Inflammatory macrophage treated with lipopolysaccharide for 1 hour (primary cell): ENCODE measurements at regions not wholly inside any gene's neighbourhood (a gene's known extent, or its start where the extent isn't known, plus 50 kb on each side); places are given as distances from the start of the nearest gene placed in this dataset.
A peak's percentile ranks its signal among the peaks of the same experiment; 100 is the strongest.

Experiments
- DNase-seq, 2 donors: peaks; one replicate each; pipeline ENCODE4 v3.0.0-alpha.2; 2020 to 2022

DNA sequence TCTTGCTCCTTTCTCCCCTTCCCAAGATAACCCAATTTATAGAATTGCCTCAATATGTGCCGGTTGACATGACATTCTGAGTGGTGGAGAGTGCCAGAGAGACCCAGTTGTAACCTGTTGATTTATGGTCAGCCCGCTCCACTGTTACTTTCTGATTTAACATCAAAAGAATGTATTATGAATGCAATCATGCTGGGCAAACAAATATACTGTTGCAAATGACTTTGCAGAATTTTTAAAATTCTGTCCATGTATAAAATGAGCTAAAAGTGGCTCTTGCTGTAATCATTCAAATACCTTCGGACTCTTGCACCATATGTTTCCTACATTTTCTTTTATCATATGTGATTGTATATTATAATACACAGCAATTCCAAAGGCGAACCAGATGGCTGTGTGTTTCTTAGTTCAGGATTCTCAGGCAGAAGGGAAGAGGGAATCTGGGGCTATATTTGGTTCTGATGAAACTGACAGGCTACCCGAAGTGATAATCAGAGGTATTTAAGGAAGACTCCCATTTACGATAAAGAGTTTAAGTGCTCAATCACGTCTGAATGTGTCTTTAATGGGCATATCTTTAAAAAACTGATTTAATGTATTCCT lies 131.7 kb downstream of the CLCN4 start:
- no peak for DNase-seq

DNA sequence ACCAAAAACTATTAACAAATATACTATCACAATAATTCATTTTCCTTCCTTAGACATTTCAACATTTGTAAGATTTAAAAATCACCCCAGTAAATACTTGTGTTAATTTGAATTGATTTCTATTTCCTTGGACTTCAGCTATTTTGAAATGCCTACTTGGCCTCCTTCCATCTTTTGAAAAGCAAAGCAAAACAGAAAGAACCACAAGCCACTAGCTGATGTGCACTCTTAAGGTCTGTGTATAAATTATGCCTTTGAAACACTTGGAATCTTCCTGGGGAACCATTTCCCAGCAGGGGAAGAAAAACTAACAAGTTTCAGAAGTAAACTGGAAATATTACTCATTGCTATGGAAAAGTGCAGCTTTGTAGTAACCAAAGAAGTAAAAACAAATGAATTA lies 139.8 kb downstream of the CLCN4 start:
- no peak for DNase-seq

DNA sequence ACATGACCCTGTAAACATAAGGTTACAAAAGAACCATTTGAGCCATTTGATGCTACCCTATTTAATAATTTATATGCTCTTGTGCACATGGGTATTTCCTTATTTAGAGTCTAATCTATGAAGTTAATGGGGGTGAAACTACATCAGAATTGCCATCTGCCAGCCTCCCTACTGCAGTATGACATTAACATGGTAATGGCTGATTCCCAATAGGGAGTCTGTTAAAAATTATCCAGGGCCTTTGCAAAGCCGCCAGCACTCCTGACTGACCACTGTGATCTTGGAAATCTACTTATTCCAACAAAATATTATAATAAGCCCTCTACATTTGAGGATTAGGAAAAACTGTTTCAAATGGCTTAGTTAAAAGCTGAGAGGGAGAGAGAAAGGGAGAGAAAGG lies 153.7 kb downstream of the CLCN4 start:
- no peak for DNase-seq

DNA sequence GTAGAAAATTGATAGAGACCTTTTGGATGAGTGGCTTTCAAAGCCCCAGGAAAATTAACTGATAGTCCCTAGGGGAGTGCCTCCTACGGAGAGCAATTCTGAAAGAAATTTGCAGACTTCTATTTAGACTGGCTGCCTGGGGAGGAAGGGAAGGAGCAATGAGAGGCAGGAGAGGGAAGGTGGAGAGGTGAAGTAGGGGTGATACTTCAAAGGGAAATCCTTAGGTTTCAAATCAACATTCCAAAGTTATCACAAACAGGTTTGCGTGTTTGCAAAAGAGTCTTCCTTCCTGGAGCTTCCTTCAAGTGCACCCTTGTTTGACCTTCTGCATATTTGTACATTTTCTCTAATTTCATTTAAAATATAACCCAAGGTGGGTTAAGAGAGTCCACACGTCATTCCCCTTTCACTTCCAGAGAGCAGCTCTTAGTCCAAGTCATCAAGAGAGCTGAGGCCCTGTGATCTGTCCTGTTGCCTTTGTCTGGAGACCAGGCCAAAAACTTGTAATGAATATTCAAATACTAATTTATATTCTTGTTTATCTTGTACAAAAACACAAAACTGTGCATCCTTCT lies 157.8 kb downstream of the CLCN4 start:
- no peak for DNase-seq

DNA sequence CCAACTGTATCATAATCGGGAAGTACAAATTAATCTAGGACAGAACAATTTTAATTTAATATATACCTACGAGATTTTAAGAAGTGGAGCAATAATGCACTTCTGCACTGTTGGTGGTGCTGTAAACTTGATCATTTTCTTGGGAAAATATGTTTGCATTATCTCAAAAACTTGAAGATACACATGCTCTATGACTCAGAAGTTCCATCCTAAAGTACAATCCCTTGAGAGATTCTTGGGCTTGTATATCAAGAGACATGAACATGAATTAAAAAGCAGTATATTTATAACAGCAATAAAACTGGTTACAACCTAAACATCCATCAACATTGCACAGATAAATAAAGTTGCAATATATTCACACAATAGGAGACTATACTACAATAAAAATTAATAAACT lies 168.8 kb downstream of the CLCN4 start:
- DNase-seq: no peak

DNA sequence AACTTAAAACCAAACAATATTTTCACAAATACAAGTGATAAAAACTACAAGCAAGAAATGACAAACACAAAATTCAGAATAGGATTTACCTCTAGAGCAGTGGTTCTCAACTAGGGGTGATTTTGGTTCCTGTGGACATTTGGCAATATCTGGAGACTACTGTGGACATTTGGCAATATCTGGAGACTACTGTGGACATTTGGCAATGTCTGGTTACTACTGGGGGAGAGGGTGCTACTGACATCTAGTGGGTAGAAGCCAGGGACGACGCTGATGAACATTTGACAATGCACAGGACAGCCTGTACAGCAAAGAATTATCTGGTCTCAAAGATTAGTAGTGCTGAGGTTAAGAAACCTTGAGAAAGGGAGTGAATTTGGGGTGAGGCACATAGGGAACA lies 169.8 kb downstream of the CLCN4 start:
- peak in 1 of 2 donors; percentile 3 for DNase-seq

DNA sequence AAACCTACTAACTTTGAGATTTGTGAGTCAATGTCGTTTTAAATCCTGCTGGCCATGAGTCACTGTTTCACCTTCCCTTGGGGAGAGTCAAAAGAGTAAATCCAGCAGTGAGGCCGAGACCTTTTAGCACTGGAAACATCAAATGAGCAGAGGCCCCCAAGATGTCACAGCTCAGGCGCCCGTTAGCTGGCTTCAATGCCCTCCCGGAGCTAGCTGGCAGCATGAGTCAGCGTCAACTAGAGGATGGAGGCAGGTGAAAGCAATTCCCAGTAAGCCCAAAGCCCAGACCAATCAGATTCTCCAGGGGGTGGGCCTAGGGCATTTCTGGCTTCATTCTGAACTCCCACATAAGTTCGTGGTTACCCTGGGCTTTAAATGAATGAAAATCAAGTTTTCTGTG lies 170.9 kb downstream of the CLCN4 start:
- DNase-seq: no peak

DNA sequence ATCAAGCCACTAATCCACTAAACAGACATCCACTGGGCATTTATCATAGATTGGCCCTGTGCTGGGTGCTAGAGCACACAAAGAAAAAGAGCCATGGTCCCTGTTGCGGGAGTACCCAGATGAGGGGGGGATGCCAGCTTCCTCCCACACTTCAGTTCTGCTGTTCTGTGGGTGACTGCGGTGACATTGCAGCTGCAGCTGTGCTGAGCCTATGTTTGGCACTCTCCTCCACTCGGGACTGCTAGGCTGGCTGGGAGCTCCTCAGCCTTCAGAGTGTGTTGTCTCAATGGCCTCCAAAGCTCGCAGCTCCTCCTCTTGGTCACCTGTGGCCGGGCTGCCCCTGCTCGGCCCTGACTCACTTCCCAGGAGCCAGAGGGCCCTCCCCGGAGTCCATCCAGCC lies 173.2 kb downstream of the CLCN4 start:
- DNase-seq: no peak

DNA sequence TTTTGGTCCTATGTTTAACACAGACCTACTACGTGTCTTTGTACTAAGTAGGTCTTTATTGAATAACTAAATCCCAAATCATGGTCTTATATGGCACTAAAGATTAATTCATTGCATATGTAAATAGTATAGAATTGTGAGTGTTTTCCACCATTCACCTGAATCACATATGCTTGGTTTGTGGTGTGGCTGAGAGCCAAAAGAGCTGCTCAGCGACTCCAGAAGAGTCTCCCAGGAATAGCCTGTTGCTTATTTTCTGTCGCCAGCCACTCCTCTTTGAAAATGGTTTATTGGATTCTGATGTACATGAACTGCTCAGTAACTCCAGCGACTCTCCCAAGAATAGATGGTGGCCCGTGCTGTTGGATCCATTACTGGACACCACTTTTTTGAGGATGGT lies 184.5 kb downstream of the CLCN4 start:
- no peak for DNase-seq

DNA sequence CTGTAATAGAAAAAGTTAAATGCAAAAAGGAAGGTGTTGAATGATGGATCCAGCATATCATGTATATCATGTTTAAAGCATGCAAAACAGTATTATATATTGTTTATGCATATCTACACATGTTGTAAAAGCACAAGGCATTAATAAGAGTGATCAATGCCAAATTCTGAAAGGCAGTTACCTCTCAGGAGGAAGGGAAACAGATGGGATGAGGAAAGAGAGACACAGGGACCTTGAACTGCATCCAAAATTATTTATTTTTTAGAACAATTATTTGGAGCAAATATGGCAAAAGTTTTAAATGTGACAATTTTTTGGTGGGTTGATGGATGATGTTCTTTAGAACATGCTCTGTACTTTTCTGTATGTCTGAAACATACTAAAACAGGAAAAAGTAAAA lies 193.4 kb downstream of the CLCN4 start:
- no peak for DNase-seq

DNA sequence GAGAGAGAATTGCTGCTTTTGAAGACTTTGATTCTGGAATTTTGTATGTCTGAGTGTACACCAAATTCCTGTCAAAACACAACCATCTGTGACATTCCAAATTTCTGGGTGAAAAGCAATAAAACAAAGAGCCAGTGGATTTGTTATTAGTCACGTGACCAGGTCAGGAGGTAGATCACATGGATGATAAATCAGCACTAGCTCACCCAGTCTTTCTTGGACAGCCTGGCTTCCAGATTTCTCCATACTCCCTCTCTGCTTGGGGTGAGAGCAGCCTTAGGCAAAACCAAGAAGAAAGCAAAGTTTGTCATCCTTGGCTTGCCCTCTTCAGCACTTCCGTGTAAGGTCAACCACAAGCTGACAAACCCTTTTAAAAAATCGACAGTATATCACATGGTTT lies 194.2 kb downstream of the CLCN4 start:
- no peak for DNase-seq

DNA sequence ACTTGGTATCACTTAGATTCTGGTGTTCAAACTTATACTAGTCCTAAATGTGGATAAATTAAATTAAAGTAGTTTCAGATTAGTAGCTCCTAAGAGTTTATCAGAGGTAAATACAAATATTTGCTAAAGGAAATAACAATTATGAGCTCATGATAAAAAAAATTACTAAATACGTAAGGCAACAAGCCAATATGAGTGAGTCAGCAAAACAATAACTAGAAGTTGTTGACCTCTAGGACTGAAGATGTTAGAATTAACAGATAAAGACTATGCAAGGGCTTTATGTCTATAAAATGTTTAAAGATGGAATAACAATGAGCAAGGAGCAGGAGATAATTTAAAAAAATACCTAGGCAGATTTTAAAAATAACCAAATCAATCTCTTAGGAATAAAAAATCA lies 195.8 kb downstream of the CLCN4 start:
- DNase-seq: no peak

DNA sequence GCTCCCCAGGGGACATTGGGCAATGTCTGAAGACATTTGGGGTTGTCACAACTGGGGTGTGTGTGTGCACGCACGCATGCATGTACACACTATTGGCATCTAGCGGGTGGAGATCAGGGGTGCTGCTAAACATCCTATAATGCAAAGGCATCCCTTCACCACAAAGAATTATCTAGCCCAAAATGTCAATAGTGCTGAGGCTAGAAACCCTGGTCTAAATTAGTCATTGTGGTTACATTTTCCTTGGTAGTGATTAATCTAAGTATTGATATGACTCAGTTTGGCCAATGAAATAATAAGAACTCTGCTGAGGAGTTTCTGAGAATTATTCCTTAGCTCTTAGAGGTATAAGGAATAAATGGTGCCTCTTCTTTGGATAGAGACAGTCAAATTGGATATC lies 200.2 kb downstream of the CLCN4 start:
- DNase-seq: no peak

DNA sequence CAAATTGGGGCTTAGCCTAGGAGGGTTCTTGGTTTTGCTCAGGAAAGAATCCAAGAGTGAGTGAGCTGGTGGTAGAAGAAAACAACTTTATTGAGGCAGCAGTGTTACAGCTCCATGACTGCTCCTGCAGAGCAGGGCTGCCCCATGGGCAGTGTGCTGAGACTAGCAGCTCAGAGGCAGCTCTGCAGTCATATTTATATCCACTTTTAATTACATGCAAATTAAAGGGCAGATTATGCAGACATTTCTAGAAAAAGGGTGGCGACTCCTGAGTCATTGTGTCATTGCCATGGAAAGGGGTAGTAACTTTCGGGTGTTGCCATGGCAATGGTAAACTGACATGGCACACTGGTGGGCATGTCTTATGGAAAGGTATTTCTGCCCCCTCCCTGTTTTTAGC lies 202.2 kb downstream of the CLCN4 start:
- no peak for DNase-seq

DNA sequence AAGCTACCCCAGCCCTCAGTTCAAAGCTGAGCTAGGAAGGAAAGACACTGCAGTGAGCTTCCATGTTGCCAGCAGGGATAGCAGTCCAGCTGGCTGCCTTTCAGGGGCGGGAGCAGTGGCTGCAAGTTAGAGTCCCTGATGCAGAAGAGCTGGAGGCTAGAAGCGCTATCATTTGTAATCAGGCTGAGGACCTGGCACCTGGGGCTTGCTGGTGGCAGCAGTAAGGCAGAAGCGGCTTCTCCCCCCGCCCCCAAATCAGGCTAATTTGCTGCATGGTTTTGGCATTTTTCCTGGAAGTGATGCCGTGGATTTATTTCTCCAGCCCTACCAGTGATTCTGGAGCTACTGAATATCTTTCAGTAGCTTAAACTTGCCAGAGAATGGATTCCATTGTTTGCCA lies 203.3 kb downstream of the CLCN4 start:
- DNase-seq: no peak

DNA sequence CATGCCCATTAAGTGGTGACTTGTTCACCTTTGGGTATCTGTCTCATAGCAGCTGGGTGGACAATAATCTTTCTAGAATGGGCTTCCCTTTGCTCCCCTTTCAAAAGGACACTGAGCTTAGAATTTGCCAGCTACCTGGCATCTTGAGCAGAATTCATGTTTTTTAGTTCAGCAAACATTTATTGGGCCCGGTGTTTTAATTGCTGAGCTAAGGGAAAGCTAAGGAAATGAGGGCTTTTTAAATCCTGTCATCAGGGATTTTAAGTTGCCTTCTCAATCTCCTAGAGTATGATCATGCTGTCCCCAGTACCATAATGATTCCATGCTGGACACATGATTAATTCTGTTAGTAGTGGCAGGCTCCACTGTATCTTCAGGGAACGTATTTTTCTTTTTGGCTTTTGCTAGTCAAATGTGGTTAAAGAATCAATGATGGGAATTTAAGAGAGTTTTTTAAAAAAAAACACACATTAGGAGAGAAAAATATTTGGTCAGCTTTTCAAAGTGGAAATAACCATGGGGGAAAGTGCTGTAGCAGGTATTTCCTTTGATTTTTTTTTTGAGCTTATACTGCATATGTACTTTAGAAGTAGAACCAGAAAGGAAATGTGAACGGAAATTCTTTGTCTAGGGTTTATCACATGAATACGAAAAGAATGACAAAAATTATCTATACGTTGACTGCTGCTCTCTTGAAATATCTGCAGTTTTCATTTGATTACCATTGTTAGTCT lies 208.9 kb downstream of the CLCN4 start:
- no peak for DNase-seq

DNA sequence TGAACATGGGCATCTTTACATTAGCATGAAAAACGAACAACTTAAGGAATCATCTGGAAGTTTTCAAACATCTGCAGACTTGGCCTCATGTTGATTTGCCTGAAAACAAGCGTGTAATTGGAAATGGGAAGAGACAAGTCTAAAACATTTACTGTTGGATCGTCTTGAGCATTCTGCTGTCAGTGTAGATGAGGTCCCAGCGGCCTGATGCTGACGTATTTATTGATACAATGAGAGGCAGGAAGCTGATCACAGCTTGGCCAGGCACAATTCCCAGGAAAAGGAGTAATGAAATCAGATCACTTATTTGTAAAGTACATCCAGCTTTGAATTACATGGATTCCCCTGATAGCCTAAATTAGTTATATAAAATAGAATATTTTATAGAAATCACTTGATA lies 210.6 kb downstream of the CLCN4 start:
- DNase-seq: no peak

DNA sequence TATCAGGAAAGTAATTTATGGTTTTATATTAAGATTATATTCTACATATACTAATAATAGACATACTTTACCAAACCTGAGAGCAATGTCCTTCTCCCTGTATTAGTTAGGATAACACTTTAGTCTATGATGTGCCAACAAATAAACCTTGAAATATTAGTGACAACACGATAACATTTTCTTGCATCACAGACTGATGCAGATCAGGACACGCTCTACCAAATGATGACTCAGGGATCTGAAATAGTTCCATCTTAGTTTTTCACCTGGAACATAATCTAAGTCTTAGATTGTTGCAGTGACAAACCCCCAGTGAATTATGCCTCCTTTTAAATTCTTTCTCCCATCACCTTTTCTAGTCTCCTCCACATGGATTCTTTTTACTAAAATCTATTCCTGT lies 214.2 kb downstream of the CLCN4 start:
- DNase-seq: no peak

DNA sequence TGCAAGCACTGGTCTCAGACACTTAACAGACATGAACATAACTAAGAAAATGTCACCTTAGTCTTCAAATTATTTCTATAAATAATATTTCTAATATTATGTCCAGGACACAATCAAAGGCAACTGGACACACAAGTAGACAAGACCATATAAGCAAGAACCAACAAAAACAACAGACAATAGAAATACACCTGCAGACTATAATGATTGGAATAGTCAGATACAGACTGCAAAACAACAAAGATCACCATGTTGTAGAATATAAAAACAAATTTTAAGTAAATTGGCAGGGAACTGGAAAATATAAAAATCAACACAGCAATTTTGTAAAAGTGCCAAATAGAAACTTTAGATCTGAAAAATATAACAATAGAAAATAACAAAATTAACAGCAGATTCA lies 220.7 kb downstream of the CLCN4 start:
- DNase-seq: no peak

DNA sequence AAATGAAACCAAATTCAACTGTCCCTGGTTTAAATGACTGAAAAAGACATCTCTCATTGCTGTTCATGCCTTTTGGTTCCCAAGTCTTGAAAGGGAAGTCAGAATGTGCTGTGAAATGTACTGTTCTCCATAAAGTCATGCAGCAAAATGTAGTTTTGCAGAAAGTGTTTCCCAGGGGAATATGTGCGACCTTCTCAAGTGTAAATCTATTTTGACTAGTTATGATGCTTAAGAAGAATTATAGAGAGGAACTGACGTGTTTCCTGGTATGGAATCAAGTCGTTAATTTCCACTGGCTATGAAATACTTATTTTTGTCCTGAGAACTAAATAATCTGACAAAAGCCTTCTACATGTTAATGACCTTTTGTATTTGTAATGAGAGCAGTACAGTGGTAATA lies 223.1 kb downstream of the CLCN4 start:
- no peak for DNase-seq

DNA sequence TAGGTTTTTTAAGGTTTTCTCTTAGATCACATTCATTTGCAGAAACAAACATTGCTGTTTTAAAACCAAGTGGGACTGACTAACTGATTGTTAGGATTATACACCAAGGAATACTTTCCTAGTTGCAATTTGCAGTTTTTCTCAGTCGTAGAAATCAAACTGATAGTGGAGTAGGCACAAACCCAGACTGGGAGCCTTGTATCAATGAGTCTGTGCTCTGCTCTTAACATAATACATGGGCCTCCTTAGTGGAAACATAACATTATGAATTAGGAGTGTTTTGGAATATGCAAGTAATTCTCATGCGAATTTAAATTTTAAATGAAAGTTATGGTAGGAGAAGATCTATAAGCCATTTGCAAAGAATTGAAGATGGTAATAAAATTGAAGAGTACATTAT lies 223.5 kb downstream of the CLCN4 start:
- no peak for DNase-seq

DNA sequence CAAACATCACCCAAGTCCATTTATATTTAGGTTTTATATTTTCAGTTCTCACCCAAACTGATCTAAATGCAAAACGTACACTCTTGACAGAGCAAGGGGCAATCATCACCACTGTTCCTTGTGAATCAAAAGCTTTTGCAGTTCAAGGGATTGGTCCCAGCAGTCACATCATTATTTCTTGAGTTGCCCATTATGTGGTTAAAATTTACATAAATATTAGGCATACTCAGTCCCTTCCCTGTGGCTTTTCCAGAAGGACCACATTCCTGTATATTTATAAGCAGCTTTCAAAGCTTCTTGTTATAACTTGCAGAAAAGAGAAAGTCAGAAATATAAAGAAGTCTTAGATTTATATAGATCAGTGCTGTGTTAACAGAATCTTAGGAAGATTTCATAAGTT lies 224.4 kb downstream of the CLCN4 start:
- DNase-seq: no peak

DNA sequence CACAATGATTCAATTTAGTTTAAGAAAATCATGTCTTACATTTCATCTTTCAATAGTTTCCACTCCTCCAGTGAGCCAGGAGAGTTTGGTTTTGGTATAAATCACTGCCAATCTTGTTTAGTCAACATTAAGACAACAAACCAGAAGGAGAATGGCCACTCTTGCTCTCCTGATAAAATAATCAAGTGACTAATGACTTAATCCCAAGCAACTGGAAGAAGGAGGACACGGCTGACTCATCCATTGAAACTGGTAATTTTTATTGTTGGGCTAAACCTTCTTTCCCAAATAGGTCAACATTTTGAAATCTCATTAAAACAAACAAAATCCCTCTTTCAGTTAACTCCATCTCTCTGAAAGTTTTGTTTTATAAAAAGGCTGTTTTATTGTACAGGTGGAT lies 230.2 kb downstream of the CLCN4 start:
- no peak for DNase-seq

DNA sequence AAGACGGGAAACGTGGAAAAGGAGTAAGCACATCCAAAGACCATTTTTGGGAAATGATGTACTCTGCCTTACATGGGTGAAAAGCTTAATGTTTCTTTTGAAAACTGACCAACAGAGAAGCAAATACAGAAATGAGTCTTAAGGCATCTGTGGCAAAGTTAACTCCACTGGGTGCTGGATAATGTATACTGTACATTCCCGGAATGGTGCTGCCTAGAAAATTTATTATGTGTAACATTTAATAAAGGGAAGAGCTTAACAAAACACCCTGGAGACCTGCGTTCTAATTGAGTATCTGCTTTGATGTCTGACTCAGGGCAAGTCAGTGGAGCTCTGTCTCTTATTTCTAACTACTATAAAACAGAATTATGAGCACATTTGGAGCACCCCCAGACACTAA lies 230.2 kb downstream of the MID1 start:
- no peak for DNase-seq

DNA sequence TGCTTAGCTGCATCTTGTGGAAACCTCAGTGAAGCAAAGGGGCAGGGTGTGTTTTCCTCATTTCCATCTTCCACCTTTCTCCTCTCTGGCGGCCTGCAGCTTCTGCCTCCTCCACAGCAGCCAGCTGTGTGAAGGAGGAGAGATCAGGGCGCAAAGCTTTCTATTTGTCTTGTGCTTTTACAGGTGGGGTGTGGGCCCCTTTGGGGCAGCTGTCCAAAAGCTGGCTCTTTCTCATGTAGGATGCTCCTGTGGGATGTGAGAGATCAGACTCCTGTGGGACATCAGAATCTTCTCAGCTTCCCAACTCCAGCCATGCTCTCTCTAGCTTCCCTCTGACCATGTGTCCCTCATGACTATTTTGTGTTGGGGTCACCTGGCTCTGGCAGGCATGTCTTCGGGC lies 227.1 kb downstream of the MID1 start:
- DNase-seq: no peak
